Islet precursor cell (in vitro differentiated cells): ENCODE measurements at regions not wholly inside any gene's neighbourhood (a gene's known extent, or its start where the extent isn't known, plus 50 kb on each side); places are given as distances from the start of the nearest gene placed in this dataset.

ENCODE experiments used
- DNase-seq: peaks from one replicate; pipeline ENCODE4 v3.0.0-alpha.2; 2018

GRCh38 chr18:67938660-67939059 lies 422.1 kb upstream of the DSEL start:
- no peak for DNase-seq

- no peak for DNase-seq
Observed at GRCh38 chr18:67935638-67936037, 419.1 kb upstream of the DSEL start.

- no peak for DNase-seq
Observed at GRCh38 chr18:67933271-67933670, 416.8 kb upstream of the DSEL start.

- DNase-seq, result no peak
Observed at GRCh38 chr18:67932271-67932670, 415.8 kb upstream of the DSEL start.

GRCh38 chr18:67926929-67927864 lies 410.7 kb upstream of the DSEL start:
- no peak for DNase-seq

- DNase-seq, result no peak
Observed at GRCh38 chr18:67924656-67925055, 408.1 kb upstream of the DSEL start.

- no peak for DNase-seq
Observed at GRCh38 chr18:67919316-67919715, 402.8 kb upstream of the DSEL start.

- DNase-seq, result no peak
Observed at GRCh38 chr18:67916097-67916496, 399.6 kb upstream of the DSEL start.

- no peak for DNase-seq
Observed at GRCh38 chr18:67913040-67913439, 396.5 kb upstream of the DSEL start.

- no peak for DNase-seq
Observed at GRCh38 chr18:67901573-67901972, 385.1 kb upstream of the DSEL start.

- no peak for DNase-seq
Observed at GRCh38 chr18:67896451-67896850, 379.9 kb upstream of the DSEL start.

- DNase-seq, result no peak
Observed at GRCh38 chr18:67893916-67894315, 377.4 kb upstream of the DSEL start.

GRCh38 chr18:67876871-67877270 lies 360.4 kb upstream of the DSEL start:
- no peak for DNase-seq

- no peak for DNase-seq
Observed at GRCh38 chr18:67875944-67876343, 359.4 kb upstream of the DSEL start.

- peak; percentile 54 for DNase-seq
Observed at GRCh38 chr18:67875060-67875459, 358.5 kb upstream of the DSEL start.

GRCh38 chr18:67865400-67865799 lies 348.9 kb upstream of the DSEL start:
- no peak for DNase-seq

- no peak for DNase-seq
Observed at GRCh38 chr18:67864677-67865340, 348.3 kb upstream of the DSEL start.

GRCh38 chr18:67862069-67862468 lies 345.5 kb upstream of the DSEL start:
- DNase-seq, result no peak

- no peak for DNase-seq
Observed at GRCh38 chr18:67854340-67854739, 337.8 kb upstream of the DSEL start.

GRCh38 chr18:67846422-67847098 lies 330.0 kb upstream of the DSEL start:
- no peak for DNase-seq

GRCh38 chr18:67845035-67845434 lies 328.5 kb upstream of the DSEL start:
- DNase-seq, result no peak

GRCh38 chr18:67840379-67840778 lies 323.9 kb upstream of the DSEL start:
- no peak for DNase-seq

- DNase-seq, result no peak
Observed at GRCh38 chr18:67818432-67818831, 301.9 kb upstream of the DSEL start.

GRCh38 chr18:67815280-67815679 lies 298.8 kb upstream of the DSEL start:
- DNase-seq, result no peak
